Mesenchymal stem cell (in vitro differentiated cells and primary cell): ENCODE measurements at regions not wholly inside any gene's neighbourhood (a gene's known extent, or its start where the extent isn't known, plus 50 kb on each side); places are given as distances from the start of the nearest gene placed in this dataset.

Source experiments
- DNase-seq: peaks from one replicate; pipeline ENCODE4 v3.0.0-alpha.2; 2013
- H2AFZ ChIP-seq: one replicate; pipeline ENCODE4 v1.6.1; 2013; ENCODE audit warnings: low read depth, mild to moderate bottlenecking, control low read depth, inconsistent platforms, low read length, moderate library complexity
- H2AK5ac ChIP-seq: 2 replicates; pipeline ENCODE4 v1.6.1; 2013; ENCODE audit warnings: low read length, moderate library complexity, mild to moderate bottlenecking, inconsistent platforms; ENCODE audit not compliant: severe bottlenecking
- H2BK120ac ChIP-seq: one replicate; pipeline ENCODE4 v1.6.1; 2013; ENCODE audit warnings: low read depth, mild to moderate bottlenecking, inconsistent platforms, low read length, moderate library complexity
- H2BK12ac ChIP-seq, 2 experiments: one replicate each; pipeline ENCODE4 v1.6.1; 2013; ENCODE audit warnings: inconsistent platforms in 2 of 2, low read length in 2 of 2, mild to moderate bottlenecking in 2 of 2, moderate library complexity in 2 of 2, control low read depth in 1 of 2
- H2BK15ac ChIP-seq: one replicate; pipeline ENCODE4 v1.6.1; 2013; ENCODE audit warnings: mild to moderate bottlenecking, low read depth, inconsistent platforms; ENCODE audit not compliant: poor library complexity, severe bottlenecking
- H2BK5ac ChIP-seq: 2 replicates; pipeline ENCODE4 v1.6.1; 2013; ENCODE audit warnings: low read depth, mild to moderate bottlenecking, low read length, control low read depth, inconsistent platforms; ENCODE audit not compliant: poor library complexity, severe bottlenecking
- H3K14ac ChIP-seq, 2 experiments: one replicate each; pipeline ENCODE4 v1.6.1; 2013; ENCODE audit warnings: inconsistent platforms in 2 of 2, low read length in 2 of 2, control low read depth in 1 of 2, mild to moderate bottlenecking in 1 of 2, moderate library complexity in 1 of 2
- H3K18ac ChIP-seq, 2 experiments: one replicate each; pipeline ENCODE4 v1.6.1; 2013; ENCODE audit warnings: inconsistent platforms in 2 of 2, low read length in 2 of 2, control low read depth in 1 of 2, low read depth in 1 of 2, mild to moderate bottlenecking in 1 of 2
- H3K23ac ChIP-seq, 2 experiments: one replicate each; pipeline ENCODE4 v1.6.1; 2013; ENCODE audit warnings: inconsistent platforms in 2 of 2, low read length in 2 of 2, mild to moderate bottlenecking in 2 of 2, moderate library complexity in 2 of 2, control low read depth in 1 of 2
- H3K27ac ChIP-seq: 2 replicates; pipeline ENCODE4 v1.5.1; 2013; ENCODE audit warnings: mild to moderate bottlenecking, moderate library complexity, low read length, control low read depth, inconsistent platforms; ENCODE audit not compliant: poor library complexity, severe bottlenecking
- H3K27me3 ChIP-seq, 2 experiments: 2 replicates each; pipeline versions ENCODE4 v1.6.1 to v1.7.0; 2013; ENCODE audit warnings: low read length in 2 of 2, mild to moderate bottlenecking in 2 of 2, moderate library complexity in 2 of 2, control low read depth in 1 of 2, inconsistent platforms in 1 of 2; ENCODE audit not compliant: control insufficient read depth in 1 of 2, insufficient read depth in 1 of 2
- H3K36me3 ChIP-seq, 2 experiments: 2 replicates each; pipeline versions ENCODE4 v1.6.1 to v1.7.0; 2013; ENCODE audit warnings: low read length in 2 of 2, control low read depth in 1 of 2, inconsistent platforms in 1 of 2, low read depth in 1 of 2, mild to moderate bottlenecking in 1 of 2; ENCODE audit not compliant: insufficient read depth in 2 of 2, control insufficient read depth in 1 of 2
- H3K4ac ChIP-seq, 2 experiments: one replicate each; pipeline ENCODE4 v1.6.1; 2013; ENCODE audit warnings: inconsistent platforms in 2 of 2, low read length in 2 of 2, mild to moderate bottlenecking in 2 of 2, moderate library complexity in 2 of 2, control low read depth in 1 of 2, low read depth in 1 of 2
- H3K4me1 ChIP-seq: 2 replicates; pipeline ENCODE4 v1.6.1; 2013; ENCODE audit warnings: low read depth, low read length, control low read depth; ENCODE audit not compliant: control insufficient read depth, insufficient read depth
- H3K4me2 ChIP-seq: 2 replicates; pipeline ENCODE4 v1.6.1; 2013; ENCODE audit warnings: low read length, mild to moderate bottlenecking, inconsistent platforms; ENCODE audit not compliant: poor library complexity, severe bottlenecking
- H3K4me3 ChIP-seq, 2 experiments: 2 replicates each; pipeline versions ENCODE4 v1.5.1 to v1.7.0; 2013; ENCODE audit warnings: low read length in 2 of 2, mild to moderate bottlenecking in 2 of 2, control low read depth in 1 of 2, low read depth in 1 of 2; ENCODE audit not compliant: insufficient read depth in 1 of 2
- H3K79me1 ChIP-seq: replicated peaks from 2 replicates; pipeline ENCODE4 v1.6.1; 2013; ENCODE audit warnings: mild to moderate bottlenecking, control low read depth, low read length, inconsistent platforms; ENCODE audit not compliant: poor library complexity, severe bottlenecking
- H3K9ac ChIP-seq: 2 replicates; pipeline ENCODE4 v1.7.0; 2013; ENCODE audit warnings: mild to moderate bottlenecking, low read length, moderate library complexity
- H3K9me3 ChIP-seq: 2 replicates; pipeline ENCODE4 v1.7.0; 2013; ENCODE audit warnings: mild to moderate bottlenecking, low read length; ENCODE audit not compliant: control insufficient read depth
- H4K8ac ChIP-seq: one replicate; pipeline ENCODE4 v1.6.1; 2013; ENCODE audit warnings: inconsistent platforms, mild to moderate bottlenecking, low read length, moderate library complexity
- H4K91ac ChIP-seq: one replicate; pipeline ENCODE4 v1.6.1; 2013; ENCODE audit warnings: mild to moderate bottlenecking, low read length, inconsistent platforms
- WGBS: methylation state at CpG from one replicate; pipeline ENCODE4 v1.1.7; 2013; ENCODE audit warnings: mixed read lengths; 5-methylcytosine and 5-hydroxymethylcytosine counted together

- Histone ChIP-seq H3K4me2 (no peak overlapping the region), H3K36me3 (no peaks in the 10 kb centered on the region), H3K27ac (no peak overlapping the region), H4K8ac (no peak overlapping the region), H3K9me3 (peaks cover 7% of the 10 kb centered on the region), H3K4me3 (no peak overlapping the region), H2BK15ac (no peak overlapping the region), H3K4ac (no peak overlapping the region), H3K79me1 (no peaks in the 10 kb centered on the region), H3K27me3 (peaks cover 0 to 4% of the 10 kb centered on the region in 2 experiments), H3K18ac (no peak overlapping the region), H2BK5ac (no peak overlapping the region), H3K4me1 (no peaks in the 10 kb centered on the region), H2AK5ac (no peak overlapping the region), H3K23ac (no peak overlapping the region), H2BK120ac (no peak overlapping the region), H2BK12ac (no peak overlapping the region), H3K9ac (no peak overlapping the region), H3K14ac (no peak overlapping the region), H2AFZ (no peak overlapping the region), H4K91ac (no peak overlapping the region)
- DNase-seq: no peak
Observed at GRCh38 chr7:70972693-70973092, 159.3 kb upstream of the GALNT17 start.

GRCh38 chr7:70975754-70976153, 156.2 kb upstream of the GALNT17 start:
- no peak overlapping the region for H4K91ac ChIP-seq

GRCh38 chr7:70986297-70986696, 145.6 kb upstream of the GALNT17 start:
- H3K79me1 ChIP-seq: no peaks in the 10 kb centered on the region
- H3K9ac ChIP-seq: no peak overlapping the region
- H2AK5ac ChIP-seq: no peak overlapping the region
- no peak overlapping the region for H3K18ac ChIP-seq
- no peaks in the 10 kb centered on the region for H3K9me3 ChIP-seq
- no peak overlapping the region for H2AFZ ChIP-seq
- H2BK120ac ChIP-seq: no peak overlapping the region
- H4K8ac ChIP-seq: no peak overlapping the region
- no peak overlapping the region for H3K23ac ChIP-seq
- H3K4me3 ChIP-seq: no peak overlapping the region
- H2BK15ac ChIP-seq: no peak overlapping the region
- H3K14ac ChIP-seq: no peak overlapping the region
- H4K91ac ChIP-seq: no peak overlapping the region
- H2BK5ac ChIP-seq: no peak overlapping the region
- no peak overlapping the region for H3K4me2 ChIP-seq
- H3K27me3 ChIP-seq: no peaks in the 10 kb centered on the region
- no peak for DNase-seq
- 70% methylated on average over 2 of the region's 2 CpGs for WGBS
- no peak overlapping the region for H3K4ac ChIP-seq
- no peaks in the 10 kb centered on the region for H3K36me3 ChIP-seq
- H3K4me1 ChIP-seq: no peaks in the 10 kb centered on the region
- no peak overlapping the region for H3K27ac ChIP-seq
- no peak overlapping the region for H2BK12ac ChIP-seq

More at GRCh38 chr7:70975754-70976153, 156.2 kb upstream of the GALNT17 start:
- Histone ChIP-seq H3K36me3 (no peaks in the 10 kb centered on the region), H3K4me1 (no peaks in the 10 kb centered on the region), H2BK120ac (no peak overlapping the region), H2AFZ (no peak overlapping the region), H3K27me3 (peaks cover 0 to 4% of the 10 kb centered on the region in 2 experiments), H2BK5ac (no peak overlapping the region), H3K27ac (no peak overlapping the region), H2BK12ac (no peak overlapping the region), H3K23ac (no peak overlapping the region), H3K79me1 (no peaks in the 10 kb centered on the region), H4K8ac (no peak overlapping the region), H3K4me3 (no peak overlapping the region), H3K9ac (no peak overlapping the region), H3K9me3 (no peaks in the 10 kb centered on the region), H3K4ac (no peak overlapping the region), H3K18ac (no peak overlapping the region), H3K4me2 (no peak overlapping the region), H2AK5ac (no peak overlapping the region), H3K14ac (no peak overlapping the region), H2BK15ac (no peak overlapping the region)
- DNase-seq: no peak

GRCh38 chr7:70994176-70994575, 137.8 kb upstream of the GALNT17 start:
- no peak overlapping the region for H3K14ac ChIP-seq
- H3K18ac ChIP-seq: no peak overlapping the region
- no peak overlapping the region for H3K4ac ChIP-seq
- no peaks in the 10 kb centered on the region for H3K27me3 ChIP-seq
- H3K27ac ChIP-seq: no peak overlapping the region
- no peaks in the 10 kb centered on the region for H3K79me1 ChIP-seq
- no peak overlapping the region for H4K91ac ChIP-seq
- H2BK120ac ChIP-seq: no peak overlapping the region
- no peak overlapping the region for H3K4me3 ChIP-seq
- no peak overlapping the region for H2BK15ac ChIP-seq
- 76% methylated on average over 5 of the region's 5 CpGs for WGBS
- no peaks in the 10 kb centered on the region for H3K36me3 ChIP-seq
- H3K9ac ChIP-seq: no peak overlapping the region
- H3K4me1 ChIP-seq: no peaks in the 10 kb centered on the region
- no peak overlapping the region for H2BK5ac ChIP-seq
- H3K4me2 ChIP-seq: no peak overlapping the region
- H4K8ac ChIP-seq: no peak overlapping the region
- DNase-seq: no peak
- H3K23ac ChIP-seq: no peak overlapping the region
- H2BK12ac ChIP-seq: no peak overlapping the region
- H3K9me3 ChIP-seq: no peaks in the 10 kb centered on the region
- H2AK5ac ChIP-seq: no peak overlapping the region
- H2AFZ ChIP-seq: no peak overlapping the region
